ENCODE measurements at regions not wholly inside any gene's neighbourhood (a gene's known extent, or its start where the extent isn't known, plus 50 kb on each side); places are given as distances from the start of the nearest gene placed in this dataset.
"Not testable (repeated sequence)": the region's sequence is repeated elsewhere in the genome, so short reads cannot be mapped to it uniquely, and the experiment has no call there.

GRCh38 chr2:167809799-167810198 is 437.6 kb downstream of the STK39 start:
- not testable (repeated sequence) for H4K20me1 ChIP-seq (ENCODE audit: insufficient read depth, low read depth, low read length); H3K9me3 ChIP-seq (ENCODE audit: low read length); H3K9me2 ChIP-seq (replicated peaks; ENCODE audit: insufficient read depth, low read length); H3K4me2 ChIP-seq (ENCODE audit: low read depth, low read length, poor library complexity, severe bottlenecking); DNase-seq; H3K4me1 ChIP-seq (ENCODE audit: low read length); H3K4me3 ChIP-seq (ENCODE audit: low read length); H2AFZ ChIP-seq (ENCODE audit: low read length); H3K36me3 ChIP-seq (ENCODE audit: insufficient read depth, low read length); H3K27me3 ChIP-seq (ENCODE audit: low read length); H3K27ac ChIP-seq (ENCODE audit: low read length); H3K9ac ChIP-seq (ENCODE audit: low read length); H3K79me2 ChIP-seq (ENCODE audit: low read length)

- H3K9me3 ChIP-seq (ENCODE audit: low read length), result no peaks in the 10 kb centered on the region
- H3K27me3 ChIP-seq (ENCODE audit: low read length), result no peaks in the 10 kb centered on the region
- no peaks in the 10 kb centered on the region for H3K9me2 ChIP-seq (replicated peaks; ENCODE audit: insufficient read depth, low read length)
- H3K4me3 ChIP-seq (ENCODE audit: low read length), result no peak overlapping the region
- H3K9ac ChIP-seq (ENCODE audit: low read length), result no peak overlapping the region
- no peaks in the 10 kb centered on the region for H3K4me1 ChIP-seq (ENCODE audit: low read length)
- H3K27ac ChIP-seq (ENCODE audit: low read length), result no peak overlapping the region
- H2AFZ ChIP-seq (ENCODE audit: low read length), result no peak overlapping the region
- no peak overlapping the region for H3K4me2 ChIP-seq (ENCODE audit: low read depth, low read length, poor library complexity, severe bottlenecking)
- no peaks in the 10 kb centered on the region for H4K20me1 ChIP-seq (ENCODE audit: insufficient read depth, low read depth, low read length)
- no peaks in the 10 kb centered on the region for H3K36me3 ChIP-seq (ENCODE audit: insufficient read depth, low read length)
- DNase-seq, result no peak
- no peaks in the 10 kb centered on the region for H3K79me2 ChIP-seq (ENCODE audit: low read length)
Measured at GRCh38 chr2:167803449-167803988, 443.9 kb downstream of the STK39 start.

- H3K4me3 ChIP-seq (ENCODE audit: low read length), result no peak overlapping the region
- no peak overlapping the region for H2AFZ ChIP-seq (ENCODE audit: low read length)
- no peaks in the 10 kb centered on the region for H3K36me3 ChIP-seq (ENCODE audit: insufficient read depth, low read length)
- H3K27ac ChIP-seq (ENCODE audit: low read length), result no peak overlapping the region
- H3K9me2 ChIP-seq (replicated peaks; ENCODE audit: insufficient read depth, low read length), result no peaks in the 10 kb centered on the region
- H3K4me1 ChIP-seq (ENCODE audit: low read length), result no peaks in the 10 kb centered on the region
- H3K9me3 ChIP-seq (ENCODE audit: low read length), result no peaks in the 10 kb centered on the region
- H3K27me3 ChIP-seq (ENCODE audit: low read length), result no peaks in the 10 kb centered on the region
- no peak for DNase-seq
- H3K79me2 ChIP-seq (ENCODE audit: low read length), result no peaks in the 10 kb centered on the region
- no peak overlapping the region for H3K4me2 ChIP-seq (ENCODE audit: low read depth, low read length, poor library complexity, severe bottlenecking)
- H3K9ac ChIP-seq (ENCODE audit: low read length), result no peak overlapping the region
- no peaks in the 10 kb centered on the region for H4K20me1 ChIP-seq (ENCODE audit: insufficient read depth, low read depth, low read length)
Measured at GRCh38 chr2:167794554-167795255, 452.7 kb downstream of the STK39 start.

- no peak overlapping the region for H3K4me2 ChIP-seq (ENCODE audit: low read depth, low read length, poor library complexity, severe bottlenecking)
- H4K20me1 ChIP-seq (ENCODE audit: insufficient read depth, low read depth, low read length), result no peaks in the 10 kb centered on the region
- H3K79me2 ChIP-seq (ENCODE audit: low read length), result no peaks in the 10 kb centered on the region
- H3K27me3 ChIP-seq (ENCODE audit: low read length), result no peaks in the 10 kb centered on the region
- no peak overlapping the region for H3K4me3 ChIP-seq (ENCODE audit: low read length)
- no peak overlapping the region for H2AFZ ChIP-seq (ENCODE audit: low read length)
- no peak overlapping the region for H3K27ac ChIP-seq (ENCODE audit: low read length)
- H3K4me1 ChIP-seq (ENCODE audit: low read length), result no peaks in the 10 kb centered on the region
- no peak for DNase-seq
- H3K9me3 ChIP-seq (ENCODE audit: low read length), result no peaks in the 10 kb centered on the region
- no peaks in the 10 kb centered on the region for H3K36me3 ChIP-seq (ENCODE audit: insufficient read depth, low read length)
- no peak overlapping the region for H3K9ac ChIP-seq (ENCODE audit: low read length)
- H3K9me2 ChIP-seq (replicated peaks; ENCODE audit: insufficient read depth, low read length), result no peaks in the 10 kb centered on the region
Measured at GRCh38 chr2:167793725-167794124, 453.7 kb downstream of the STK39 start.

- Histone ChIP-seq H3K36me3 (ENCODE audit: insufficient read depth, low read length) (no peaks in the 10 kb centered on the region), H3K9me3 (ENCODE audit: low read length) (no peaks in the 10 kb centered on the region), H3K4me2 (ENCODE audit: low read depth, low read length, poor library complexity, severe bottlenecking) (no peak overlapping the region), H3K9ac (ENCODE audit: low read length) (no peak overlapping the region), H3K4me3 (ENCODE audit: low read length) (no peak overlapping the region), H3K9me2 (replicated peaks; ENCODE audit: insufficient read depth, low read length) (no peaks in the 10 kb centered on the region), H3K27me3 (ENCODE audit: low read length) (no peaks in the 10 kb centered on the region), H3K27ac (ENCODE audit: low read length) (no peak overlapping the region), H2AFZ (ENCODE audit: low read length) (no peak overlapping the region), H3K4me1 (ENCODE audit: low read length) (no peaks in the 10 kb centered on the region), H4K20me1 (ENCODE audit: insufficient read depth, low read depth, low read length) (no peaks in the 10 kb centered on the region), H3K79me2 (ENCODE audit: low read length) (no peaks in the 10 kb centered on the region)
- no peak for DNase-seq
Measured at GRCh38 chr2:167792126-167792525, 455.3 kb downstream of the STK39 start.

- H3K9me3 ChIP-seq (ENCODE audit: low read length), result no peaks in the 10 kb centered on the region
- no peak overlapping the region for H3K9ac ChIP-seq (ENCODE audit: low read length)
- H4K20me1 ChIP-seq (ENCODE audit: insufficient read depth, low read depth, low read length), result no peaks in the 10 kb centered on the region
- DNase-seq, result no peak
- H3K4me3 ChIP-seq (ENCODE audit: low read length), result no peak overlapping the region
- no peaks in the 10 kb centered on the region for H3K79me2 ChIP-seq (ENCODE audit: low read length)
- H3K4me2 ChIP-seq (ENCODE audit: low read depth, low read length, poor library complexity, severe bottlenecking), result no peak overlapping the region
- no peaks in the 10 kb centered on the region for H3K9me2 ChIP-seq (replicated peaks; ENCODE audit: insufficient read depth, low read length)
- no peaks in the 10 kb centered on the region for H3K4me1 ChIP-seq (ENCODE audit: low read length)
- H3K27ac ChIP-seq (ENCODE audit: low read length), result no peak overlapping the region
- H2AFZ ChIP-seq (ENCODE audit: low read length), result no peak overlapping the region
- no peaks in the 10 kb centered on the region for H3K36me3 ChIP-seq (ENCODE audit: insufficient read depth, low read length)
- H3K27me3 ChIP-seq (ENCODE audit: low read length), result no peaks in the 10 kb centered on the region
Measured at GRCh38 chr2:167790781-167791450, 456.5 kb downstream of the STK39 start.

GRCh38 chr2:167790189-167790588 is 457.2 kb downstream of the STK39 start:
- Histone ChIP-seq H3K27me3 (ENCODE audit: low read length) (no peaks in the 10 kb centered on the region), H3K4me2 (ENCODE audit: low read depth, low read length, poor library complexity, severe bottlenecking) (no peak overlapping the region), H3K36me3 (ENCODE audit: insufficient read depth, low read length) (no peaks in the 10 kb centered on the region), H3K4me1 (ENCODE audit: low read length) (no peaks in the 10 kb centered on the region), H3K79me2 (ENCODE audit: low read length) (no peaks in the 10 kb centered on the region), H3K9me3 (ENCODE audit: low read length) (no peaks in the 10 kb centered on the region), H3K4me3 (ENCODE audit: low read length) (no peak overlapping the region), H3K27ac (ENCODE audit: low read length) (no peak overlapping the region), H2AFZ (ENCODE audit: low read length) (no peak overlapping the region), H4K20me1 (ENCODE audit: insufficient read depth, low read depth, low read length) (no peaks in the 10 kb centered on the region), H3K9ac (ENCODE audit: low read length) (no peak overlapping the region), H3K9me2 (replicated peaks; ENCODE audit: insufficient read depth, low read length) (no peaks in the 10 kb centered on the region)
- DNase-seq, result no peak

GRCh38 chr2:167787562-167787961 is 459.8 kb downstream of the STK39 start:
- no peak overlapping the region for H3K4me2 ChIP-seq (ENCODE audit: low read depth, low read length, poor library complexity, severe bottlenecking)
- H3K9me2 ChIP-seq (replicated peaks; ENCODE audit: insufficient read depth, low read length), result no peaks in the 10 kb centered on the region
- no peak overlapping the region for H3K27ac ChIP-seq (ENCODE audit: low read length)
- H3K4me1 ChIP-seq (ENCODE audit: low read length), result no peaks in the 10 kb centered on the region
- no peaks in the 10 kb centered on the region for H3K9me3 ChIP-seq (ENCODE audit: low read length)
- no peaks in the 10 kb centered on the region for H3K79me2 ChIP-seq (ENCODE audit: low read length)
- no peak for DNase-seq
- no peak overlapping the region for H2AFZ ChIP-seq (ENCODE audit: low read length)
- no peaks in the 10 kb centered on the region for H4K20me1 ChIP-seq (ENCODE audit: insufficient read depth, low read depth, low read length)
- no peak overlapping the region for H3K9ac ChIP-seq (ENCODE audit: low read length)
- no peak overlapping the region for H3K4me3 ChIP-seq (ENCODE audit: low read length)
- no peaks in the 10 kb centered on the region for H3K27me3 ChIP-seq (ENCODE audit: low read length)
- H3K36me3 ChIP-seq (ENCODE audit: insufficient read depth, low read length), result no peaks in the 10 kb centered on the region

Measured in Karpas-422 (cell line).